ENCODE measurements at regions not wholly inside any gene's neighbourhood (a gene's known extent, or its start where the extent isn't known, plus 50 kb on each side); places are given as distances from the start of the nearest gene placed in this dataset.

- Histone ChIP-seq H3K27me3 (ENCODE audit: insufficient read depth, low read depth, low read length) (no peaks in the 10 kb centered on the region), H3K4me3 (ENCODE audit: low read length) (no peak overlapping the region), H3F3A (ENCODE audit: insufficient read depth, low read length, poor library complexity, severe bottlenecking) (no peaks in the 10 kb centered on the region), H2AFZ (ENCODE audit: low read depth, low read length) (no peak overlapping the region), H3K9me2 (ENCODE audit: insufficient read depth, low read length) (no peaks in the 10 kb centered on the region), H3K36me3 (ENCODE audit: insufficient read depth, low read length) (no peaks in the 10 kb centered on the region), H4K20me1 (ENCODE audit: insufficient read depth) (no peaks in the 10 kb centered on the region), H3K27ac (ENCODE audit: low read length) (no peak overlapping the region), H3K9me3 (ENCODE audit: low read length) (peaks cover 3% of the 10 kb centered on the region), H3K79me2 (replicated peaks; ENCODE audit: insufficient read depth, low read length) (no peaks in the 10 kb centered on the region), H3K4me2 (ENCODE audit: low read length) (no peak overlapping the region), H3K9ac (ENCODE audit: low read length) (no peak overlapping the region)
- TF ChIP-seq RAD21 (conservative IDR thresholded peaks at IDR 0.05) (no peak), MXI1 (conservative IDR thresholded peaks at IDR 0.05; ENCODE audit: poor library complexity, severe bottlenecking) (no peak), CTCF (IDR thresholded peaks at IDR 0.05; ENCODE audit: poor library complexity, severe bottlenecking) (no peak), REST (IDR thresholded peaks at IDR 0.05; ENCODE audit: borderline replicate concordance) (no peak), TAF1 (IDR thresholded peaks at IDR 0.05; ENCODE audit: low read depth) (no peak), EZH2 (IDR thresholded peaks at IDR 0.05; ENCODE audit: borderline replicate concordance, insufficient read depth, low read length, poor library complexity, severe bottlenecking) (no peak), POLR2AphosphoS5 (IDR thresholded peaks at IDR 0.05) (no peak), EP300 (conservative IDR thresholded peaks at IDR 0.05; ENCODE audit: poor library complexity, severe bottlenecking) (no peak), SMC3 (conservative IDR thresholded peaks at IDR 0.05; ENCODE audit: poor library complexity) (no peak)
These were observed 466.3 kb downstream of the PPARGC1A start for GRCh38 chr4:23423540-23423939.

- Histone ChIP-seq H3K9me2 (ENCODE audit: insufficient read depth, low read length) (no peaks in the 10 kb centered on the region), H4K20me1 (ENCODE audit: insufficient read depth) (no peaks in the 10 kb centered on the region)
- TF ChIP-seq TAF1 (IDR thresholded peaks at IDR 0.05; ENCODE audit: low read depth) = no peak
- TF ChIP-seq REST (IDR thresholded peaks at IDR 0.05; ENCODE audit: borderline replicate concordance) = no peak
These were observed 467.0 kb downstream of the PPARGC1A start for GRCh38 chr4:23422878-23423277.

More at GRCh38 chr4:23422878-23423277, 467.0 kb downstream of the PPARGC1A start:
- no peaks in the 10 kb centered on the region for H3K36me3 ChIP-seq (ENCODE audit: insufficient read depth, low read length)
- H3K9me3 ChIP-seq (ENCODE audit: low read length) = peaks cover 3% of the 10 kb centered on the region
- H3K27me3 ChIP-seq (ENCODE audit: insufficient read depth, low read depth, low read length) = no peaks in the 10 kb centered on the region
- H3K4me3 ChIP-seq (ENCODE audit: low read length) = no peak overlapping the region
- H3K9ac ChIP-seq (ENCODE audit: low read length) = no peak overlapping the region
- H3K4me2 ChIP-seq (ENCODE audit: low read length) = no peak overlapping the region
- no peaks in the 10 kb centered on the region for H3F3A ChIP-seq (ENCODE audit: insufficient read depth, low read length, poor library complexity, severe bottlenecking)
- no peaks in the 10 kb centered on the region for H3K79me2 ChIP-seq (replicated peaks; ENCODE audit: insufficient read depth, low read length)
- H2AFZ ChIP-seq (ENCODE audit: low read depth, low read length) = no peak overlapping the region
- no peak overlapping the region for H3K27ac ChIP-seq (ENCODE audit: low read length)

Data from neural cell (in vitro differentiated cells).